ENCODE measurements at regions not wholly inside any gene's neighbourhood (a gene's known extent, or its start where the extent isn't known, plus 50 kb on each side); places are given as distances from the start of the nearest gene placed in this dataset.

DNA sequence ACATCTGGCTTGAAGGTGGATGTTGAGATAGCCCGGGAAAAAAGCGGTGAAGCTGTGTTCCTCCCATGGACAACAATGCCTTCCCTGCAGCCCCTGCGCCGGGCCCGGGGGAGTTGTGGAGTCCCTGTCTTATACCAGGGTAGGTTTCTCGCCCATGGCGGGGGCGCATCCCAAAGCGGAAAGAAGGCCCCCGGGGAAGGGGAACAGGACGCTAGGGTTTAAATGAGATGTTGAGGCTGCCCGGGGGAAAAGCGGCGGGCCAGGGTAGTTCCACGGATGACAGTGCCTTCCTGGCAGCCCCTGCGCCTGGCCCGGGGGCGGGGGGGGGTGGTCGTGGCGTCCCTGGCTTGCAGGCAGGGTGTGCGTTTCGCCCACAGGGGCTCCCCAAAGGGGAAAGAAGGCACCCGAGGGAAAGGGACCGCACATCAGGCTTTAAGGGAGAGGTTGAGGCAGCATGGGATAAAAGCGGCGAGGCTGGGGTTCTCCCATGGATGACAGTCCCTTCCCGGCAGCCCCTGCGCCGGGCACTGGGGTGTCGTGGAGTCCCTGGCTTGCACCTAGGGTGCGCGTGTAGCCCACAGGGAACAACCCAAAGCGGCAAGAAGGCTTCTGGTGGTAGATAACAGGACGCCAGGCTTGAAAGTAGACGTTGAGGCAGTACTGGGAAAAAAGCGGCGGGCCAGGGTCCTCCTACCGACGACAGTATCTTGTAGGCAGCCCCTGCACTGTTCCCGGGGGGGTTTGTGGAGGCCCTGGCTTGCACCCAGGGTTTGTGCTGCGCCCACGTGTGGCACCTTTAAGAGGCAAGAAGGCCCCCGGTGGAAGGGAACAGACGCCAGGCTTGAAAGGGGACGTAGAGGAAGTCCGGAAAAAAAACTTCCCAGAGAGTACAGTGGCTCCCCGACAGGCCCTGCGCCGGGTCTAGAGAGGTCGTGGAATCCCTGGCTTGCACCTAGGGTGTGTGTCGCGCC is 160.8 kb upstream of the ALG10B start:
- TF ChIP-seq TAF1 (IDR thresholded peaks at IDR 0.05; ENCODE audit: low read depth, low read length) (no peak), POLR2AphosphoS5 (IDR thresholded peaks at IDR 0.05; ENCODE audit: low read depth, low read length) (no peak), POLR2A (IDR thresholded peaks at IDR 0.05; ENCODE audit: low read depth, low read length) (no peak), POU2F2 (IDR thresholded peaks at IDR 0.05; ENCODE audit: low read depth, low read length) (no peak), PAX5 (IDR thresholded peaks at IDR 0.05; ENCODE audit: insufficient read depth, low read length, severe bottlenecking) (no peak)

All from GM12891 (cell line).